Gastroesophageal sphincter (tissue), 3 donors: ENCODE measurements at regions not wholly inside any gene's neighbourhood (a gene's known extent, or its start where the extent isn't known, plus 50 kb on each side); places are given as distances from the start of the nearest gene placed in this dataset.

Experiments used
- EP300 ChIP-seq: sonication (generic); formaldehyde crosslinking; IDR thresholded peaks from one replicate; pipeline ENCODE4 v1.6.1; 2017; ENCODE audit warnings: antibody characterized with exemption, mild to moderate bottlenecking
- POLR2A ChIP-seq, 2 donors: fragments of 450-650 bp; IDR thresholded peaks; one replicate each; pipeline ENCODE4 v1.6.1; 2017; ENCODE audit warnings: antibody characterized with exemption in 2 of 2, mild to moderate bottlenecking in 2 of 2, moderate library complexity in 1 of 2
- POLR2AphosphoS5 ChIP-seq: sonication (generic); formaldehyde crosslinking; IDR thresholded peaks from one replicate; pipeline ENCODE4 v1.6.1; 2017; ENCODE audit warnings: antibody characterized with exemption
- TF ChIP-seq, protein P1 (sequence below), 4 experiments: fragments of 200-600 bp in 2 of 4; fragments of 450-650 bp in 2 of 4; sonication (generic) in 1 of 4; IDR thresholded peaks; one replicate each; pipeline ENCODE4 v1.5.1; 2017 to 2019; ENCODE audit warnings: antibody characterized with exemption in 4 of 4, mild to moderate bottlenecking in 2 of 4, moderate library complexity in 2 of 4

GRCh38 chr6:156017838-156018237 is 562.2 kb upstream of the NOX3 start:
- TF ChIP-seq, protein P1, sequence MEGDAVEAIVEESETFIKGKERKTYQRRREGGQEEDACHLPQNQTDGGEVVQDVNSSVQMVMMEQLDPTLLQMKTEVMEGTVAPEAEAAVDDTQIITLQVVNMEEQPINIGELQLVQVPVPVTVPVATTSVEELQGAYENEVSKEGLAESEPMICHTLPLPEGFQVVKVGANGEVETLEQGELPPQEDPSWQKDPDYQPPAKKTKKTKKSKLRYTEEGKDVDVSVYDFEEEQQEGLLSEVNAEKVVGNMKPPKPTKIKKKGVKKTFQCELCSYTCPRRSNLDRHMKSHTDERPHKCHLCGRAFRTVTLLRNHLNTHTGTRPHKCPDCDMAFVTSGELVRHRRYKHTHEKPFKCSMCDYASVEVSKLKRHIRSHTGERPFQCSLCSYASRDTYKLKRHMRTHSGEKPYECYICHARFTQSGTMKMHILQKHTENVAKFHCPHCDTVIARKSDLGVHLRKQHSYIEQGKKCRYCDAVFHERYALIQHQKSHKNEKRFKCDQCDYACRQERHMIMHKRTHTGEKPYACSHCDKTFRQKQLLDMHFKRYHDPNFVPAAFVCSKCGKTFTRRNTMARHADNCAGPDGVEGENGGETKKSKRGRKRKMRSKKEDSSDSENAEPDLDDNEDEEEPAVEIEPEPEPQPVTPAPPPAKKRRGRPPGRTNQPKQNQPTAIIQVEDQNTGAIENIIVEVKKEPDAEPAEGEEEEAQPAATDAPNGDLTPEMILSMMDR (IDR thresholded peaks at IDR 0.05), result no peak
- TF ChIP-seq POLR2A (IDR thresholded peaks at IDR 0.05), result no peak
- TF ChIP-seq POLR2AphosphoS5, result no peak
- no peak for TF ChIP-seq EP300
